ENCODE measurements at regions not wholly inside any gene's neighbourhood (a gene's known extent, or its start where the extent isn't known, plus 50 kb on each side); places are given as distances from the start of the nearest gene placed in this dataset.
"Not testable (repeated sequence)": the region's sequence is repeated elsewhere in the genome, so short reads cannot be mapped to it uniquely, and the experiment has no call there.

GRCh38 chr21:5044812-5045211, 5476.6 kb upstream of the TPTE start:
- WGBS, 5 donors: no CpG with 5 or more reads among the region's 7 CpGs
- H3K27ac ChIP-seq; H3K4me1 ChIP-seq; H3K36me3 ChIP-seq; DNase-seq; H3K9me3 ChIP-seq; intact Hi-C loops (cut with DNase I; ENCODE audit: low total_unique reads); H3K4me3 ChIP-seq; H3K27me3 ChIP-seq (replicated peaks in 1 of 7): not testable (repeated sequence)

GRCh38 chr21:5051303-5052018, 5469.9 kb upstream of the TPTE start:
- H3K27ac ChIP-seq; H3K4me1 ChIP-seq; H3K36me3 ChIP-seq; DNase-seq; H3K4me3 ChIP-seq; intact Hi-C loops (cut with DNase I; ENCODE audit: low total_unique reads); H3K9me3 ChIP-seq; H3K27me3 ChIP-seq (replicated peaks in 1 of 7): not testable (repeated sequence)
- WGBS, 5 donors: 83 to 91% (median 85%) methylated on average over 4 to 5 of the region's 5 CpGs; no CpG with 5 or more reads in 2 of the 5 donors

- H3K9me3 ChIP-seq; intact Hi-C loops (cut with DNase I; ENCODE audit: low total_unique reads); H3K4me3 ChIP-seq; H3K27ac ChIP-seq; H3K36me3 ChIP-seq; H3K4me1 ChIP-seq; H3K27me3 ChIP-seq (replicated peaks in 1 of 7): not testable (repeated sequence)
- 8 to 11% methylated on average over 2 to 5 of the region's 13 CpGs; no CpG with 5 or more reads in 3 of the 5 donors for WGBS, 5 donors
- DNase-seq: peak; percentile 42
Measured at GRCh38 chr21:5055027-5055754, 5466.2 kb upstream of the TPTE start.

- H3K9me3 ChIP-seq; H3K36me3 ChIP-seq; H3K27ac ChIP-seq; H3K27me3 ChIP-seq (replicated peaks in 1 of 7); H3K4me1 ChIP-seq; H3K4me3 ChIP-seq; intact Hi-C loops (cut with DNase I; ENCODE audit: low total_unique reads); DNase-seq: not testable (repeated sequence)
- no CpG with 5 or more reads among the region's 33 CpGs for WGBS, 5 donors
Measured at GRCh38 chr21:5055996-5056962, 5465.1 kb upstream of the TPTE start.

- WGBS, 5 donors: no CpG with 5 or more reads among the region's 24 CpGs
- H3K4me1 ChIP-seq: not testable (repeated sequence)
Measured at GRCh38 chr21:5057077-5057476, 5464.3 kb upstream of the TPTE start.

GRCh38 chr21:5060364-5061083, 5460.9 kb upstream of the TPTE start:
- no CpG with 5 or more reads among the region's 30 CpGs for WGBS, 5 donors
- H3K9me3 ChIP-seq; H3K27ac ChIP-seq; H3K4me3 ChIP-seq; H3K4me1 ChIP-seq; H3K27me3 ChIP-seq (replicated peaks in 1 of 7); DNase-seq; intact Hi-C loops (cut with DNase I; ENCODE audit: low total_unique reads); H3K36me3 ChIP-seq: not testable (repeated sequence)

More at GRCh38 chr21:5057077-5057476, 5464.3 kb upstream of the TPTE start:
- DNase-seq; intact Hi-C loops (cut with DNase I; ENCODE audit: low total_unique reads); H3K9me3 ChIP-seq; H3K4me3 ChIP-seq; H3K27ac ChIP-seq; H3K36me3 ChIP-seq; H3K27me3 ChIP-seq (replicated peaks in 1 of 7): not testable (repeated sequence)

GRCh38 chr21:5064581-5065142, 5456.7 kb upstream of the TPTE start:
- DNase-seq: peak; percentile 20
- H3K27ac ChIP-seq; H3K9me3 ChIP-seq; H3K4me3 ChIP-seq; intact Hi-C loops (cut with DNase I; ENCODE audit: low total_unique reads); H3K4me1 ChIP-seq; H3K27me3 ChIP-seq (replicated peaks in 1 of 7); H3K36me3 ChIP-seq: not testable (repeated sequence)
- WGBS, 5 donors: 94 to 98% methylated on average over 8 to 9 of the region's 25 CpGs; no CpG with 5 or more reads in 3 of the 5 donors

Data from spleen (tissue), 11 donors.